HCT116 (cell line): ENCODE measurements at regions not wholly inside any gene's neighbourhood (a gene's known extent, or its start where the extent isn't known, plus 50 kb on each side); places are given as distances from the start of the nearest gene placed in this dataset.

Experiments
- ATF3 ChIP-seq: IDR thresholded peaks from 2 replicates; pipeline ENCODE4 v1.6.1; 2012
- CEBPB ChIP-seq: IDR thresholded peaks from 2 replicates; pipeline ENCODE4 v1.6.1; 2012; ENCODE audit warnings: low read depth
- CTCF ChIP-seq, 3 experiments: fragments of 200-600 bp in 1 of 3; sonication (generic) in 1 of 3; IDR thresholded peaks in 2 of 3; conservative IDR thresholded peaks in 1 of 3; 2 replicates each; pipeline ENCODE4 v1.5.1; 2012 to 2017; ENCODE audit warnings: low read depth in 2 of 3, low read length in 2 of 3, antibody characterized with exemption in 1 of 3, borderline replicate concordance in 1 of 3, control low read depth in 1 of 3, mild to moderate bottlenecking in 1 of 3, mixed read lengths in 1 of 3, mixed run types in 1 of 3, moderate library complexity in 1 of 3; ENCODE audit not compliant: insufficient read depth in 1 of 3
- EZH2 ChIP-seq: fragments of 200-600 bp; sonication (generic); IDR thresholded peaks from 2 replicates; pipeline ENCODE4 v1.6.1; 2017; ENCODE audit warnings: antibody characterized with exemption, mixed run types
- EZH2phosphoT487 ChIP-seq: fragments of 200-600 bp; IDR thresholded peaks from 2 replicates; pipeline ENCODE4 v1.6.1; 2018; ENCODE audit warnings: antibody characterized with exemption, borderline replicate concordance
- MAX ChIP-seq: IDR thresholded peaks from 2 replicates; pipeline ENCODE4 v1.6.1; 2012
- POLR2A ChIP-seq: IDR thresholded peaks from 2 replicates; pipeline ENCODE4 v1.7.0; 2011; ENCODE audit warnings: borderline replicate concordance; ENCODE audit not compliant: insufficient read depth, insufficient read length; ENCODE audit errors: extremely low read depth
- POLR2AphosphoS5 ChIP-seq: IDR thresholded peaks from 2 replicates; pipeline ENCODE4 v1.6.1; 2011; ENCODE audit warnings: mild to moderate bottlenecking, low read depth, low read length, moderate library complexity
- REST ChIP-seq: IDR thresholded peaks from 2 replicates; pipeline ENCODE4 v1.6.1; 2012; ENCODE audit warnings: low read depth
- SIN3A ChIP-seq: IDR thresholded peaks from 2 replicates; pipeline ENCODE4 v1.6.1; 2012; ENCODE audit warnings: low read depth
- TCF7L2 ChIP-seq: IDR thresholded peaks from 2 replicates; pipeline ENCODE4 v1.7.0; 2011; ENCODE audit warnings: borderline replicate concordance, inconsistent platforms; ENCODE audit not compliant: insufficient read depth, insufficient read length; ENCODE audit errors: extremely low read depth
- ZBTB33 ChIP-seq: IDR thresholded peaks from 2 replicates; pipeline ENCODE4 v1.6.1; 2011; ENCODE audit warnings: mild to moderate bottlenecking, low read length, moderate library complexity; ENCODE audit not compliant: insufficient replicate concordance; ENCODE audit errors: extremely low read depth

- TF ChIP-seq CTCF (IDR thresholded peaks at IDR 0.05 in 2 of 3, conservative IDR thresholded peaks at IDR 0.05 in 1 of 3; ENCODE audit: borderline replicate concordance in 1 of 3, insufficient read depth in 1 of 3, low read depth in 2 of 3, low read length in 2 of 3) (no peak), EZH2 (no peak), REST (no peak), POLR2AphosphoS5 (no peak), MAX (no peak), ZBTB33 (no peak), EZH2phosphoT487 (no peak), TCF7L2 (no peak), CEBPB (no peak), POLR2A (no peak), SIN3A (no peak), ATF3 (no peak)
Observed at GRCh38 chr1:101337968-101338367, 101.1 kb downstream of the S1PR1 start.
